ENCODE measurements at regions not wholly inside any gene's neighbourhood (a gene's known extent, or its start where the extent isn't known, plus 50 kb on each side); places are given as distances from the start of the nearest gene placed in this dataset.
"Not testable (repeated sequence)": the region's sequence is repeated elsewhere in the genome, so short reads cannot be mapped to it uniquely, and the experiment has no call there.

DNA sequence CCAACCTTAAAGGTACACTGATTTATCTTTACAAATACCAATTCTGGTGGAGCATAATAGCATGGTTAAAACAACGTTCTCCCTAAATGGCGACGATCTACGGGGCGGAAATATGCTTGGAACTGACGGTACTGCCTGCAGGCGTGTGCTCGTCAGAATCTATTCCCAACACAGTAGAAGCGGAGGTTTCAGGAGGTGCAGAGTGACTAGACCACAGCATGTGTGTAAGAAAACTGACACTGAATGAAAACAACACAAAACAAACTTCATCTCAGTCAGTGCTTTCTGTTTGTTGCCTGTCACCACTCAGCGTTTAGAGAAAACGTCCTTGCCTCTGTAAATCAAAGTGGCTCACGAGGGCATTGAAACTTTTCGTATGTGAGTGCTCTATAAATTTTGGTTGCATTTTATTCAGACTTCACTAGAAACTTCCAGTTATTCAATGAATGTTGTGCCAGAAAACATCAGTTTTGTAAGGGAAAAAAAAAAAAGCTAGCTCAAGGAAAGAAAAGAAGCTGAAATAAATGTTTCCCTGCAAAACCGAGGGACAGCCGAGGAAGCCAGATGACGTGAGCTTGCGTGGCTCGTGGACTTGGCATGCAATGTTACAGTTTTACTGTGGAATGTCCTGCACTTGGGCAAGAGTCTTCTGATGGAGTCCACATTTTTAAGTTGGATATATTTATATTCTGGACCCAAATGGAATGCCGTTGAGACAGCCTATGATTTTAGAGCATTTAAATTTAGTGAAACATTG, 210.4 kb downstream of the LAT start:
- not testable (repeated sequence) for DNase-seq

DNA sequence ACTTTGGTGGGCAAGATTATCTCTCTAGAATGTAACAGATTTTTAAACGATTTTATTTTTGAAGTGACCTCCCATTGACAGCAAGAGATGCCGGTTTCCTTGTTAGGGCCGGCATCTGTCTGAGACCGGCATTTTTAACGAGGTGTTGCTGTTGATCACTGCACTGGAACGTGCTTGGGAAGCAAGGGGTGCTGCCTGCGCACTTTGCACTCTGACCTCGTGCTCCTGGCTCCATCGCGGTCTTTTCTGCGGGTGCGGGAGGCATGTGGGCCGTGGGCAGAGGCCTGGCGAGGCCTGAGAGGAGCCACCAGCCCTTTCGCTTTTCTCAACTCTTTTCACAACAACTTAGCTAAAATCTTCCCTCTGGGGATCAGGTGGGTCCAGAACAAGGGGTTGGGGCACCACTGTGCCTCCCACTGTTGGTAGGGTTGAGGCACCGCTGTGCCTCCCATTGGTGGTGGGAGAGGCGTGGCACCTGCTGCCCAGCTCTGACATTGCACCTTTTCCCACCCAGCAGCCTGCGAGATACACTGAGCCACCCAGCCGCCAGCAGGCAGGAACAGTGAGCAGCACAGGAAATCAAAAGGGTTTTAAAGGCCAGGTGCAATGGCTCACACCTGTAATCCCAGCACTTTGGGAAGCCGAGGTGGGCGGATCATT, 209.5 kb downstream of the LAT start:
- not testable (repeated sequence) for DNase-seq

DNA sequence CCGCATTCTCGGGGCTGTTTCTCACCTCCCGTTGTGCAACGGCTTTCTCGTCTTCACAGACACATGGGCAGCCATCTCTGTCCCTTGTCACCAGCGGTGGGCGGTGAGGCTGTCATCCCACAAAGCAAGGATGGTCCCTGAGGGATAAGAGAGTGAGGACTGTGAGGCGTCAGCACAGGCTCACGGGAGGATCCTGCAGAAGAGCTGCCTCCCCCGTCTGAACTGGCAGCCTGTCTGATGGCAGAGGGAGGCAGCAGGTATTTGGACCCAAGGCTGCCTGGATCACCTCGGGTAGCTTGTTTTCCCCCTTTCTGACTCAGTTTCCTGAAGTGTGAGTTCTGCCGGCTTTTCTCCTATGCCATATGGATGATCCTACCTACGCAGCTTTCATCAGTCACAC, 208.8 kb downstream of the LAT start:
- not testable (repeated sequence) for DNase-seq

DNA sequence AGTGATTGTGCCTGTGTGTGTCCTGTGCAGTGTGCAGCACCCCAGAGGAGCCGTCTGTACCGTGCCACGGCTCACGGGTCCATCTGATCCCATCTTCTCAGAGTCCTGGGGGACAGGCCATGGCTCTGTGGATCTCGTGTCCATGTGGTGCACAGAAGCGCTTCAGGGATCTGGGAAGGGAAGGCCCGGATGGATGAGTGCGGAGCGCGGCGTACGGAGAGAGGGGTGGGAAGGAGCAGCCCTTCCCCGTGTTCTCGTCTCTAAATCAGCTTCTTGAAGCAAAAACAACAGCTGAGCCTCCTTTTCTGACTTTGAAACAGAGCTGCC, 208.4 kb downstream of the LAT start:
- not testable (repeated sequence) for DNase-seq

DNA sequence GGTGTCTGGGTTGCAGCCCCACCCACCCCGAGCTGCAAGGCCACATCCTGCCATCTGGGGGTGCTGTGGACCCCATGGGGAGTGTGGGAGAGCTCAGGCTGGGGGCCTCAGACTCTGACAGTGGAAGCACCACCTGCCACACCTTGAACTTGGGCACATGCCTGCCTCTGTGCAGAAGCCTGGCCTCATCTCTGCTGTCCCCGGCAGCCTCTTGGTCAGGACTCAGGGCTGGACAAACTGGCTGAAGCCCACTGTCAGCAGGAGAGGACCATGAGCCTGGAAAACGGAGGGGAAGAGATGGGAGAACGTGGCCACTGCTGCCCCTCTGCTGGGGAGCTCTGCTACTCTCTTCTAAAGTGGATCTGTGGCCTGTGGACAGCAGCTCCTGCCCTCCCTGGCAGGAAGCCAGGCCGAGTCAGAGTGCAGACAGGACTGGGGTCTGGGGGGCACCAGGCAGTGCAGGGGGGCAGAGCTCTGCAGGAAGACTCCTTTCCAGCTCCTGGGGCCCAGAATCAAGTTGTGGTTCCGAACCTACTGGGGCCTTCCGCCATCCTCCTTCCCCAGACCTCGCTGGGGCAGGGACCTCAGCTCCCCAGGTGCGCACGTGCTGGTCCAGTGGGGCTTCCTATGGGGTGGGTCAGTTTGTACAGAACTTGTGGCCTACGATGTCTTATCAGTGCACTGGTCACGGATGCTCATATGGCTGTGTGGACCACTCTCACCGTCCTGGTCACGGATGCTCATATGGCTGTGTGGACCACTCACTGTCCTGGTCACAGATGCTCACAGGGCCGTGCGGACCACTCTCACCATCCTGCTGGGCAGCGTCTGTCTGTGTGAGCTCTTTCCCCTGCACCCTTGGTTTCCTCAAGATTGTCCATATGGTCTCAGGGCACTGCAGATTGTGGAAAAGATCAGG, 207.7 kb downstream of the LAT start:
- no peak for DNase-seq

DNA sequence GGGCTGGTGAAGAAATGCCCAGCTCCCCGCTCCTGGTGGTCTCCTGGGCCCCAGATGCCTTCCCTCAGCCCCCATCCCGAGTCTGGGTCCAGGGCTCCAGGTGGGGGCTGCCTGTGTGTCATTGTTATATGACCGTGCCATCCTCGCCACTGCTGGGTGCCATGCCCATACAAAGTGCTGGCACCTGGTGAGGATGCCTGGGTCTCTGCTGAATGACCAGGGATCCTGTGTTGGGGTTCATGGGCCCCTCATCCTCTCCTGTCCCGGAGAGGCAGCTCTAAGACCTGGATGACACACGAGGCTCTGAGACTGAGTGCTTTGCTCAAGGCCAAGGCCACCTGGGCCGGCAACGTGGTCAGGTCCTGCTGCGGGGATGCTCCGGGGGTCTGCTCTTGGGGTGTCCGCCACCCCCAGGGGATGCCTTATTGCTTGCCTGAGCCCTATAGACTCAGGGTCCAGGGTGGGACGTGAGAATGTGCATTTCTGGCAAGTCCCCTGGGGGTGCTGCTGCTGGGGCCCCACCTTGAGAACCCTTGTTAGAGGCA, 206.9 kb downstream of the LAT start:
- not testable (repeated sequence) for DNase-seq

DNA sequence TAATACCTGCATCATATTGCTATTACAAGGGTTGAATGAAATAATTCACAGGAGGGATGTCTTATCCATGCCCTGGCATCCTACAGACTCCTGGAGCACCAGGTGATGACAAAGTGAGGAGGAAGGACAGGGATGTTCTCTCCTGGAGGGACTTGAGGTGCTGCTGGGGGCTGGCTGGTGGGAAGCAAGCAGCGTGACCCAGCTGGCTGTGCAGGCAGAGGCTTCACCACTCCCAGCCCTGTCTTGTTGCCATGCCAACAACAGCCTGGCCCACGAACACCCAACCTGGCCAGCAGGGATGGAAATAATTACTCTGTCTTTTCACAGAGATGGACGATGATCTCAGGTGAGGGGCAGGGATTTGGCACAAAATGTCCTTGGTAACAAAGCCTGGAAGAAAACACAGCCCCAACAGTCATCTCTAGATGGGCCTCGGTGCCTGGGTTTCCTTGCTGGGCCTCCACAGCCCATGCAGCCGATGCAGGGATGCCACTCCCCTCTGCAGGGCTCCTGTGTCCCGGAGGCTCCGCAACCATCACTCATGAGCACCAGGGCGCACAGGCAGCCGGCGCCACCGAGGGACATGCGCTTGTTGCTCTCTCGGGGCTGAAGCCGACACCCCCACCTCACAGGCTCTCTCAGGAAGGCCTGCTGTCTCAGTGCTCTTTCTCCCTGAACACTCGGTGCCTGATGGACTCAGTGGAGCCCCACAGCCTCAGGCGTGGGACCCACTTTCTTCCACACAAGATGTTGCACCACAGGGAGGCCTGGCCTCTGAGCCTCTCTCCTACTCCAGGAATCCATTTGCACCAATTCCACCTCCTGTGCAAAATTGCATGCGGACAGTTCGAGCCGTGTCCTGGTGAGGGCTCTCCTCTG, 205.9 kb downstream of the LAT start:
- not testable (repeated sequence) for DNase-seq

DNA sequence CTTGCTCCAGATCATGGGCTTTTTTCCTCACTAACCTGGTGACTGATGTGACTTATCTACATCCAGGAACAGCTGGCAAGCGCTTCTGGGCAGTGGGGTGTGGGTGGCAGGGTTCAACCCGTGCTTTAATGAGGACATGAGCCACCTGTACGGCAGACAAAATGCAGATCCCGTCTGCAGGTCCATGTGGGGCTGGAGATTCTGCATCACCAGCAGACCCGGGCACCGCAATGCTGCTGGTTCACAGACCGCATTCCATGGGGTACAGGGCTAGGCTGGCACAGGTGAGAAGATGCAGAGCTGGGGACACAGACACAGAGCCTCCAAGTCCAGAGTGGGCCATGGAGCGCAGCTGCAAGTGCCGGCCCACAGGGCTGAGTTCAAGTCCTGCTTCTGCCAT, 204.0 kb downstream of the LAT start:
- not testable (repeated sequence) for DNase-seq

DNA sequence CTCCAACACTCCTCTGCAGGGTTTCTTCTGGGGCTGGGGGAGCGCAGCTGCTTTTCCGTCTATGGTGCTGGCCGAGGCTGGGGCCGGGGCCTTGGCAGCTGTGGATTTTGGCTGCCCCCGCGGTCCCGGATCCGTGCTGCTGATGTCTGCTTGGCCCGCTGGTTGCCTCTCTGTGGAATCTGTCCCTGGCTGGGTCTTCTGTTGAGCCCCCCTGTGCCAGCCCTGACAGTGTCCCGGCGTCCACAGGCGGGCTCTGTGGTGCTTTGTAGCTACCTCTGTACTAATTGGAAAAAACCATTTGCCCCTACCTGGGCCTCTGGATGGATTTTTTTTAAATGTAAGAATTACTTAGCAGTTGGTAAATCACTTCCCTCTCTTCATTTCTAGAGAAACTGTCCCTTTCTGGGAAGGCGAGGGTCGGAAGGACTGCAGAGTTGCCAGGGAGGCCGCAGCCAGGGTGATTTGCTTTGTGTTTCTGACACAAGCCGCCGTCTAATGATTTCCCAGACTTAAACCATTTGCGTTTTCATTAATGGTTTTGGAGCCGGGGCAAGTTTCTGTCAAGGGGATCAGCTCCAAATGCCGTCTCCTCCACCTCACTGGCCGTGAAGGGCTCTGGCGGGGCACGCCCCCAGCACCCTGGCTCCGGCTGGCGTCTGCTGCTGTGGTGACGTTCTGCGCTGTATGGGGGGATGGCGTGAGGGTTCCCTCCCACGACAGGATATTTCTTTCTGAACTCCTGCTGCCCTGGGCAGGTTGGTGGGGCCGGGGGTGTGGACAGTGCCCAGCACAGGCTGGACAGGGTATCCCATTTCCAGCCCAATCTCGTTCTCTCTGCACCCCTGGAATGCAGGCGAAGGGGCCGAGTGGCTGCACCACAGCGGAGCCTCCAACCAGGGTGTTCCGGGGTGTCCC, 201.7 kb downstream of the LAT start:
- DNase-seq, result not testable (repeated sequence)

DNA sequence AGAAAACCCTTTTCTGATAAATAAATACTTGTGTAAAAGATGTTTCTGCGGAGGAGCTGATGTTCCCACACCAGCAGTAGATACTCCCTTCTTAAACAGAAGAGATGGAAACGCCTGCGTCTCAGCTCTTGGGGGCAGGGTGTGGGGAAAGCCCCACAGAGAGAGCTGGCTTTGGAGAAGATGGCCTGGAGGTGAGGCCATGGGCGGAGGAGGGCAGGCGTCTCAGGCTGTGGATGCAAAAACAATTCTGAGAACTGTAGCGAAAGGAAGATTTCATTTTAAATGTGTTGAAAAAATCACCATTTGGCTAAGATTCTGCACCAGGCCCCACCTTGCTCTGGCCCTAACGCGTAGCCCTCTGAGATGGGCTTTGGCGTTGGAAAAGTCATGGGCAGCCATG, 201.0 kb downstream of the LAT start:
- DNase-seq, result not testable (repeated sequence)

DNA sequence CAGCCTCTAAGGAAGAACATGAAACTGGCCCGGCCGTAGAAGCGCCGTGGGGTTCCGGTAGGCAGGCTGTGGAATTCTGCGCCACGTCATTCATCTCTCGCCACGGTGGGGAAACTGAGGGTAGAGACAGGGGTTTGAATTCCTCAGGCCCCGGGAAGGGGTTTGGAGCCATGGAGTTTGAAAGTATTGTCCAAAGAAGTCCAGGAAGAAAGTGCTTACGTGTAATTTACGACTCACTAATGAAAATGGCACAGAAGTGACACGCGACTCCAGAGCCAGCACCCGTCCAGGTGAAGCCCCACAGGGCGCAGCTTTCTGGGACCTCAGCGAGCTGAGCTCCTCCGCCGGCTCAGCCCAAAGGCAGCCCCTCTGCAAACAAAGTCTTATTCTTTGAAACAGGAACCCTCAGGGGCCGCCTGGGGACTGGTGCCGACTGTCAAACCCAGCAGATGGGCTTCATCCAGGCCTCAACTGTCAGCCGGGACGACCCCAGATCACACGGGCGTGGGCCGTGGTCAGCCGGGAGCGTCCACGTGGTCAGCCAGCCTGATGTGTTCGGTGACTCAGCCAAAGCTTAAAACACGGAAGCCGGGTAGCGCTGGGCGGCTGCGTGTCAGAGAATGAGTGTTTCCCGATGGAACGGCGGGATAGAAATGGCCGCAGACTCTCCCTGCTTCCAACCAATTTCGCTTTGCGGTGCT, 200.0 kb downstream of the LAT start:
- not testable (repeated sequence) for DNase-seq

DNA sequence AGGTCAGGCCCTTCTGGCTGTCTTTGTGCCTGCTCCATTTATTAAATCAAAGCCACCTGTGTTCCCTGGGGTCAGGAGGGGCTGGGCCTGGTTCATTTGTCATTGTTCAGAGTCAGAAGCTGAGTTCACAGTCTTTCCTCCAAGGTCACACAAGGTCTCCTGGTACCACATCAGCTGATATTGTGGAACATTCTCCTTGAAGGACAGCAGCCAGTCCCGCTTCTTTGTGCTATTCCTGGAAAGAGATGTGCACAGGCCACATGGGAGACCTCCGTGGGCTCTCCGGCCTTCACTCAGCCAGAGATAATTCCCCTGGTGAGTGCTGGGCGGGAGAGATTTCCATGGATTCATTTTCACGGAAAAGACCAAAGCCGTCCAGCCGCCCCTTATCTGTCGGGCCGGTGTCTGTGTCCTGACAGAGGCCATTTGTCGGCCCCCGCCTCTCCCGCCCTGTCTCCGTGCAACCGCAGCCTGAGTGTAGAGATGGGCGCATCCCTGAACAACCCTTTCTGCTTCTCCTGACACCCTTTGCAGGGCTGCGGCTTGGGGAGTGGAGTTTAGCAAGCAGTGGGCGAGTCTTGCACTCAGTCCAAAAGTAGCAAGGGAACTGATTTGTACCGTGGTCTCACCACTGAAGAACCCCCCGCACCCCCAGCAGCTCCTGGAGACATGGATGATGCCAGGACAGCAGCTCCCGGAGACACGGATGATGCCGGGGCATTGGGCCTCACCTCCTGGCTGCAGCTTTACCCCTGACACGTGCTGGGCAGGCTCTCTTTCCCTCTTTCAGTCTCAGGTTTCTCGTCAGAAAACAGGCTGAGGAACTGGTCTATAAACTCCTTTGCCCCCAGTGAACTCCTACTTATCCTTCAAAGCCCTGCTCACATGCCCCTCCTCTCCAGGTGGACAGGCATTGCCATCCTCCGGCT, 198.4 kb downstream of the LAT start:
- DNase-seq, result not testable (repeated sequence)

DNA sequence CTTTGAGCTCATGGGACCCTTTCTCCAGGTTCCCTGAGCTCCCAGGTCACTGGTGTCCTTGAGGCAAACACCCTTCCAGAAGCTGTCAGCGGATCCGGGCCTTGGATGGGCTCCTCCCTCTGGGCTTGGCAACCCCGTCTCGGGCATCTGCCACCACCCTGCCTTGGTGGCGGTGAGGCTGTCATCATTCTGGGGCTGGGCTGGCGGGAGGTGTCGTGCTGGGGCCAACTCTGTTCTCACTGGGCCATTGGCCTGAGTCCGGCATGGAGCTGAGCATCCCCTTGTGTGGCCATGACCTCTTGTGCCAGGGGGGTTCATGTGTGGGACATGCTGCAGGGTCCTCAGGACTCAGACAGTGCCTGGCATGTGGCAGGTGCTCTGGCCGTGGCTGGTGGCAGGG, 197.6 kb downstream of the LAT start:
- no peak for DNase-seq

DNA sequence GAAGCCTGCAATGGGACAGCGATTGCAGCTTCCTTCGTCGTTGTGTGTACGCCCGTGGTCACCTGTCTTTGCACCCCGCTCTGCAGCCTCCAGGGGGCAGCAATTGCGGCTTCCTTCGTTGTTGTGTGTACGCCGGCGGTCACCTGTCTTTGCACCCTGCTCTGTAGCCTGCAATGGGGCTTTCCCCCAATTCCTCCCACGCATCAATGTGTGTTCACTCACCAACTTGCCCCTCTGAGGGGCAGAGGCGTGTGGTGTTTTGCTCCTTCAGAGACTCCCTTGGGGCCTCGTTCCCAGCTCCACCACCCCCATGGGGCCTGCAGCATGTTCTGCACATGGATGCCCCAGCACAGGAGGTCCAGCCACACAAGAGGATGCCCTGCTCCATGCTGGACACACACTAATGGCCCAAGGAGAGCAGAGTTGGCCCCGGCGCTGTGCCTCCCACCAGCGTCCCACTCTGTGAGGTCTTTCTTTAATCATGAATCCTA, 197.1 kb downstream of the LAT start:
- not testable (repeated sequence) for DNase-seq

DNA sequence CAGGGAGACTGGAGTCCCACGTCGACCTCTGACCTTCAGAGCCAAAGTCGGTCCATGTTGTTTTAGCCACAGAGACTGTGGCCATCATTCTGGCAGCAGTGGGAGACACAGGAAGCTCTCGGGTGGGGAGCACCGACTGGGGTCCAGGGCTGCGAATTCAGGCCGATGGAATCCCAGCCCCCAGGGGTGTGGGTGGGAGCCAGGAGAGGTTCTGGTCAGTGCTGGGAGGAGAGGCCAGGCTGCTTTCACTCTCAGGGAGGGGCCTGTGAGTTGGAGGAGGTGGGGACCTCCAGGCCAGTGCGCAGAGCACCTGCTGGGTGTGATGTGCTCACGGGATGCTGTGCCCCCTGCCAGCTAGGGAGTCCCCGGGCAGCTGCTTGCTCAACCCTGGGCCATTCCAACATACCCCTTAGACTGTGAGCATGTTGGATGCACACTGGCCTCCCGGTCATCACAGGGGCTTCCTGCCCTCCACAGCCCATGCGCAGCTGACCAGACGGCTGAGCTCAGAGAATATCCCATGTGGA, 196.5 kb downstream of the LAT start:
- not testable (repeated sequence) for DNase-seq

DNA sequence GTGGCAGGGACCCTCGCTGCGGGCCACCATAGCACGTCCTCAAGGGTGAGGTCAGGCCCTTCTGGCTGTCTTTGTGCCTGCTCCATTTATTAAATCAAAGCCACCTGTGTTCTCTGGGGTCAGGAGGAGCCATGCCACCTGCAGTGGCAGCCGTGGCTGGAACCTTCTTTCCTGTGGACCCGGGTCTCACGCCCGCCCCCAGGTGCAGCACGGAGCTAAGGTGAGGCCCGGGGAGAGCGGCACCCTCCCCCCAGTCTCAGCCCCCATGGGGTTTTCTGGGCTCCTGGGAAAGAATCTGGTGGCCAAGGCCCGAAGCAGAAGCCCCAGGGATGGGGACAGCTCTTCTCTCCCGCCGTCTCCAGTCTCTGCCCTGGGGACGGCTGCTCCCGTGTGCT, 195.4 kb downstream of the LAT start:
- not testable (repeated sequence) for DNase-seq

DNA sequence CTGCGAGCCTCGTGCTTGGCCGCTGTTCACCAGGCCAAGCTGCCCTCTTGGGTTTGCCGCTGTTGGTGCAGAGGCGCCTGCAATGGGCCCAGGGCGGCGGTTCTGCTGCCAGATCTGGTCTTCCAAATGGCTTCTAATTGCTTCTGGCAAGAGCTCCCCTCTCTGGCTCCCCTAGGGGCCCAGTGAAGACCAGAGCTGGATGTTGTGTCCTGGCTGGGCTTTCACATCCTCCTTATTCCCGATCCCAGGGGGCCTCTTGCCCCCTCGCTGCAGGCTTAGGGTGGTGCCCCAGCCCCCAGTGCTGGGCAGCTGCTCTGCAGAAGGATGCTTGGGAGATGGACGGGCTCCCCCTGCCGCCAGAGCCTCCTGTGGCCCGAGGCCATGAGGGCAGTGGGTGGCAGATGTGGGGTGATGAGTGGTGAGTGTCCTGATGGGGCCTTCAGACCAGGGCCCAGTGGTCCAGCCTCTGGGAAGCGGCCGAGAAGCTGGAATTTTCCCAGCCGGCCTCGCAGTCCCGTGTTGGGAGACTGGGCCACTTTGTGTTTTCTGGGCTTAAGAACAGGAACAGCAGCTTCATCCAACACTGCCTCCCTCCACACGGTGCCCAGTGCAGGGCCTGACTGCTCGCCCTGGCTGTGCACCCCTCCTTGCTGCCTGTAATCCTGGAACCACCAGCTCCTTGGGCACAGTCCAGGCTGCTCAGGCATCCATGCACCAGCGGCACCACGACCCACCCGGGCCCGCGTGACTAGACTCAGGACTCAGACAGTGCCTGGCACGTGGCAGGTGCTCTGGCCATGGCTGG, 194.8 kb downstream of the LAT start:
- DNase-seq, result not testable (repeated sequence)
